MM.1S (cell line): ENCODE measurements at regions not wholly inside any gene's neighbourhood (a gene's known extent, or its start where the extent isn't known, plus 50 kb on each side); places are given as distances from the start of the nearest gene placed in this dataset.

Source experiments
- CTCF ChIP-seq: fragments of 300-600 bp; sonication (generic); IDR thresholded peaks from 2 replicates; pipeline ENCODE4 v1.5.1; 2016; ENCODE audit warnings: antibody characterized with exemption, low read length, mixed read lengths
- EZH2 ChIP-seq: fragments of 300-600 bp; sonication (generic); optimal IDR thresholded peaks from 2 replicates; pipeline ENCODE3; 2017; ENCODE audit warnings: low read depth, mild to moderate bottlenecking, antibody characterized with exemption, low read length, mixed read lengths
- EZH2phosphoT487 ChIP-seq: fragments of 300-600 bp; sonication (generic); IDR thresholded peaks from 2 replicates; pipeline ENCODE4 v1.6.1; 2018; ENCODE audit warnings: antibody characterized with exemption, low read length

GRCh38 chr2:103512442-103512841, 750.6 kb downstream of the TMEM182 start:
- TF ChIP-seq CTCF (no peak), EZH2phosphoT487 (no peak), EZH2 (no peak)
